ENCODE measurements at regions not wholly inside any gene's neighbourhood (a gene's known extent, or its start where the extent isn't known, plus 50 kb on each side); places are given as distances from the start of the nearest gene placed in this dataset.

GRCh38 chr4:19159874-19160273 is 1091.8 kb upstream of the SLIT2 start:
- Histone ChIP-seq H3K9me3 (ENCODE audit: control insufficient read depth, low read depth, low read length) (no peaks in the 10 kb centered on the region), H3K23ac (ENCODE audit: insufficient read length, low read depth, low read length) (no peak overlapping the region), H2BK20ac (ENCODE audit: low read depth, low read length, poor library complexity, severe bottlenecking) (no peak overlapping the region), H4K8ac (replicated peaks; ENCODE audit: insufficient read length, low read depth, low read length) (no peak overlapping the region), H3K9ac (ENCODE audit: extremely low read depth, insufficient read length, low read length) (no peak overlapping the region), H3K27ac (ENCODE audit: insufficient read length, low read depth, low read length) (no peak overlapping the region), H3K79me1 (ENCODE audit: insufficient read depth, low read depth, low read length, poor library complexity, severe bottlenecking) (no peaks in the 10 kb centered on the region), H2BK15ac (ENCODE audit: low read depth, low read length) (no peak overlapping the region), H2BK5ac (ENCODE audit: insufficient read length, low read length) (no peak overlapping the region), H2AK5ac (ENCODE audit: insufficient read length, low read length) (no peak overlapping the region), H3K4me1 (ENCODE audit: insufficient read depth, low read length) (no peaks in the 10 kb centered on the region; the same call in 1 of the 2 replicates), H4K91ac (ENCODE audit: insufficient read length, low read depth, low read length) (no peak overlapping the region), H3K23me2 (ENCODE audit: insufficient read length, low read depth, low read length, poor library complexity, severe bottlenecking) (no peaks in the 10 kb centered on the region), H4K20me1 (ENCODE audit: control insufficient read depth, insufficient read depth, insufficient read length) (no peaks in the 10 kb centered on the region), H3K4ac (ENCODE audit: low read depth, low read length) (no peak overlapping the region), H4K5ac (ENCODE audit: insufficient read length, low read depth, low read length) (no peak overlapping the region), H2BK12ac (ENCODE audit: insufficient read length, low read depth, low read length) (no peak overlapping the region), H2AFZ (ENCODE audit: low read length) (no peak overlapping the region), H3K4me2 (ENCODE audit: insufficient read depth, insufficient read length, low read length) (no peak overlapping the region), H2BK120ac (ENCODE audit: low read depth, low read length, poor library complexity, severe bottlenecking) (no peak overlapping the region), H3K56ac (ENCODE audit: insufficient read length, low read depth, low read length) (no peak overlapping the region), H3K18ac (ENCODE audit: insufficient read length, low read depth, low read length) (no peak overlapping the region), H3K14ac (ENCODE audit: insufficient read depth, low read length) (no peak overlapping the region), H3K79me2 (ENCODE audit: insufficient read depth, low read length) (no peaks in the 10 kb centered on the region), H3K27me3 (ENCODE audit: insufficient read depth, low read length) (no peaks in the 10 kb centered on the region), H3T11ph (ENCODE audit: low read length) (no peak overlapping the region)
- Mint-ChIP-seq H3K27ac (no peak overlapping the region), H3K9me3 (peaks cover 19 to 21% of the 10 kb centered on the region in 2 experiments), H3K27me3 (ENCODE audit: low read depth) (peaks cover 2% of the 10 kb centered on the region; the same call in 1 of the 2 replicates), H3K4me3 (no peak overlapping the region), H3K36me3 (ENCODE audit: insufficient read depth in 1 of 3, low read depth in 3 of 3) (peaks cover 12 to 19% (median 17%) of the 10 kb centered on the region in 3 experiments), H3K4me1 (no peaks in the 10 kb centered on the region)
- no CpG with 5 or more reads among the region's 3 CpGs for WGBS (ENCODE audit: extremely low coverage, insufficient read length, low lambda C conversion rate)
- TF ChIP-seq, protein P1, sequence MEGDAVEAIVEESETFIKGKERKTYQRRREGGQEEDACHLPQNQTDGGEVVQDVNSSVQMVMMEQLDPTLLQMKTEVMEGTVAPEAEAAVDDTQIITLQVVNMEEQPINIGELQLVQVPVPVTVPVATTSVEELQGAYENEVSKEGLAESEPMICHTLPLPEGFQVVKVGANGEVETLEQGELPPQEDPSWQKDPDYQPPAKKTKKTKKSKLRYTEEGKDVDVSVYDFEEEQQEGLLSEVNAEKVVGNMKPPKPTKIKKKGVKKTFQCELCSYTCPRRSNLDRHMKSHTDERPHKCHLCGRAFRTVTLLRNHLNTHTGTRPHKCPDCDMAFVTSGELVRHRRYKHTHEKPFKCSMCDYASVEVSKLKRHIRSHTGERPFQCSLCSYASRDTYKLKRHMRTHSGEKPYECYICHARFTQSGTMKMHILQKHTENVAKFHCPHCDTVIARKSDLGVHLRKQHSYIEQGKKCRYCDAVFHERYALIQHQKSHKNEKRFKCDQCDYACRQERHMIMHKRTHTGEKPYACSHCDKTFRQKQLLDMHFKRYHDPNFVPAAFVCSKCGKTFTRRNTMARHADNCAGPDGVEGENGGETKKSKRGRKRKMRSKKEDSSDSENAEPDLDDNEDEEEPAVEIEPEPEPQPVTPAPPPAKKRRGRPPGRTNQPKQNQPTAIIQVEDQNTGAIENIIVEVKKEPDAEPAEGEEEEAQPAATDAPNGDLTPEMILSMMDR (conservative IDR thresholded peaks at IDR 0.05): no peak
- DNase-seq: no peak
